CD4-positive, alpha-beta T cell treated with Interleukin-4 for 1 hour (primary cell): ENCODE measurements at regions not wholly inside any gene's neighbourhood (a gene's known extent, or its start where the extent isn't known, plus 50 kb on each side); places are given as distances from the start of the nearest gene placed in this dataset.

Experiments used
- DNase-seq, 2 donors: peaks; one replicate each; pipeline ENCODE4 v3.0.0-alpha.2; 2020 to 2022

- no peak for DNase-seq
Measured at GRCh38 chr1:201660931-201661822, 122.2 kb downstream of the NAV1 start.

DNA sequence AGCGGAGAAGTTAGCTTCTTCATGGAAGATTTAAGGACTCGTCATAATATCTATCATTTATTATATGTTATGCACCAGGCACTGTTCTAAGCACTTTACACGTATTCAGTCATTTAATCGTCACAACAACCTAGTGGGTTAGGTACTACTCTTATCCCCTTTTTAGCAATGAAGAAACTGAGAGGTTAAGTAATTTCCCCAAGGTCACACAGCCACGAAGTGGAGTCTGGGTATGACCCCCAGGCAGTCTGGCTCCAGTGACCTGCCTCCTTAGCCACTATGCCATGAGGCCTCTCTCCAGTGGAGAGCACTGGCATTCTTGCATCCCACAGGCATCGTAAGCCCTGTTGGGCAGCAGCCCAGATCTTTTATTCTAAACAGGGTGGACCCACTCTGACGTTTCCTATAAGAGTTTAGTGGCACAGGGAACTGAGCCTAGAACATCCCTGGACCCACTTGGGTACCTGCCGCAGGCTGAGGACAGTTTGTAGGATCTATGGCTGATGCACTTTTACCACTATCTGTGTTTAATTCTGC lies 123.0 kb downstream of the NAV1 start:
- no peak for DNase-seq

DNA sequence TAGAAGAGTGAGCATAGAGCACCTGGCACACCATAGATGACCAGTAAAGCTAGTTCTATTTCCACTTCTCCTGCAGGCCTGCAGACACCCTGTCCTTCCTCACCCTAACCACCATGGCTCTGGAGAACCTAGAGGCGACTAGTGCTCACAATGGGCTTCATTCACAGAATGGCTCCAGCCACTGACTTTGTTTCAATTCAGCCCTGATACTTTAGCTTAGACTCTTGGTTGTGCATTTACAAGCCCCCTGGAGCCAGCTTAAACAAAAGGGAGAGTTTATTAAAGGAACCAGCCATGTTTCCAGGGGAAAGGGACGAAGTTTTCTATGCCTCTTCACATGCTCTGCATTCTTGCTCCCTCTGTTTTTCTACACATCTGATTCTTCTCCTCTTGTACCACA lies 123.7 kb downstream of the NAV1 start:
- no peak for DNase-seq

DNA sequence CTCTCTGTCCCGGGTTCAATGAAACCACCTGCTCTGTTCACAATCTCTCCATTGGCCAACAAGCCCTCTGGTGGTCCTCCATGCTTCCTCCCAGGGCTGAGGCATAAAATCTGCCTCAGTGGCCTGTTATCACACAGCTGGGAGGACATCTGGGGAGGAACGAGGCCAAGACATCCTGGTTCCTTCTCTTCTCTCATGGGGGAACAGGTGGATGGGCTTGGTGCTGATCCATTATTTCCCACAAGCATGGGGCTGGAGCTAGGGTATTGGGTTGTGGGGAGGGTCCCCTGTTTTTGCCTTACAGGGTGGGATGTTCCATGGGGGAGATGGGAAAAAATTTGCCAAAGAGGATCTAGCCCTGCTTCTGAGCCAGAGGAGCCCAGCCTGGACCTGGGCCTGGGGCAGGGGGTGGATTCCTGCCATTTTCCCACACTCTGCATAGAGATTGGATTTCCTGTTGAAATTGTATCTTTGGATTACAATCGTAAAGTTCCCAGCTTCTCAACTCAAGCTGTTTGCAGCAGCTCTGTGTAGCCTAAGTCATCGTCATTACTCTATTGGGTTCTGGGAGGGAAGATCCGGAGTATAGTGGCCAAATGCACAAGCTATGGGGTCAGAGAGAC lies 124.7 kb downstream of the NAV1 start:
- DNase-seq, result no peak

GRCh38 chr1:201665036-201665435 lies 126.1 kb downstream of the NAV1 start:
- DNase-seq, result no peak

GRCh38 chr1:201666102-201666501 lies 127.2 kb downstream of the NAV1 start:
- no peak for DNase-seq

DNA sequence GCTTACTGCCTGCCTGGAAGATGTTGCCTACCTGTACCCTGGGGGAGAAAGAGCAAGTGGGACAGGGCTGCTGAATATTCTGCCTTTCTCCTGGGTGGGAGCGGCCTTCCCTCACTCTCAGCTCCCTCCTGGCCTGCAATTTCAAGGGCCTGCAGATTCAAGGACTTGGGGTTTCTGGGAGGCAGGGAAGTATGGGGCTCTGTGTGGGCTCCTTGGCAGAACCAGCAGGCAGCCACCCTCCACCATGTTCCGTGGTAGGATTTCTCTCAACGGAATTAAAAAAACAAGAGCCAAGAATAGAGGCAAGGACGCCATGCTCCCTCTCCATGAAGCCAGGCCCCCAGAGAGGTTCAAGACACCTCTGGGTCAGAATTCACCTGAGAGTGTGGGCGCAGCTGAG lies 127.7 kb downstream of the NAV1 start:
- DNase-seq, result no peak

- no peak for DNase-seq
Measured at GRCh38 chr1:201667479-201667878, 128.6 kb downstream of the NAV1 start.

DNA sequence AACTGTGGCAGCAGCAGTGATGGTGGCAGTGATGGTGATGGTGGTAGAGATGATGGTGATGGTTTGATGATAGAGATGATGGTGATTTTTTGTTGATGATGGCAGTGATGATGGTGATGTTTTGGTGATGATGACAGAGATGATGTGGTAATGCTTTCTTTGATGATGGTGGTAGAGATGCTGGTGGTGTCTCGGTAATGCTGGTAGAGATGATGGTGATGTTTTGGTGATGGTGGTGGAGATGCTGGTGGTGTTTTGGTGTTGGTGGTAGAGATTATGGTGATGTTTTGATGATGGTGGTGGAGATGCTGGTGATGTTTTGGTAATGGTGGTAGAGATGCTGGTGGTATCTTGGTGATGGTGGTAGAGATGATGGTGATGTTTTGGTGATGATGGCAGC lies 131.6 kb downstream of the NAV1 start:
- no peak for DNase-seq

- no peak for DNase-seq
Measured at GRCh38 chr1:201672685-201673084, 133.8 kb downstream of the NAV1 start.

DNA sequence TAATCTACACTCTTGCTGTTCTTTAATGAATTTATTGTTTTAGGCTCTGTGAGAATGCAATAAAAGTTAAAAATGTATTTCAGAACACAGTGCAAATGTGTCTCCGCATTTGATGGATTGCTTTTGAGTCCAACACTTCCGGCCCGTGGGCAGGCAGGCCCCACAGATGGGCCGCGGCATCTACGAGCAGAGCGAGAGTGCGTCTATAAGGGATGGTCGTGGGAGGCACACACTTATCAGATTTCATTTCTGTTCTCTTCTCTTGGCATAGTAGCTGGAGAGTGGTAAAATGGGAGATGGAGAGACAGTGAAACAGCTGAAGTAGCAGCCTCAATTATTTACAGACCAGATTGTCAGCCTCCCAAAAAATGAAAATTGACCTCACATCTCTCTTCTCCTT lies 134.2 kb downstream of the NAV1 start:
- DNase-seq, result no peak

GRCh38 chr1:201673915-201674314 lies 135.0 kb downstream of the NAV1 start:
- no peak for DNase-seq

GRCh38 chr1:201675143-201675542 lies 136.2 kb downstream of the NAV1 start:
- no peak for DNase-seq

GRCh38 chr1:201676197-201676596 lies 137.3 kb downstream of the NAV1 start:
- DNase-seq, result no peak

- DNase-seq, result no peak
Measured at GRCh38 chr1:201676641-201677040, 137.7 kb downstream of the NAV1 start.

- DNase-seq, result no peak
Measured at GRCh38 chr1:201678264-201679101, 139.6 kb downstream of the NAV1 start.

DNA sequence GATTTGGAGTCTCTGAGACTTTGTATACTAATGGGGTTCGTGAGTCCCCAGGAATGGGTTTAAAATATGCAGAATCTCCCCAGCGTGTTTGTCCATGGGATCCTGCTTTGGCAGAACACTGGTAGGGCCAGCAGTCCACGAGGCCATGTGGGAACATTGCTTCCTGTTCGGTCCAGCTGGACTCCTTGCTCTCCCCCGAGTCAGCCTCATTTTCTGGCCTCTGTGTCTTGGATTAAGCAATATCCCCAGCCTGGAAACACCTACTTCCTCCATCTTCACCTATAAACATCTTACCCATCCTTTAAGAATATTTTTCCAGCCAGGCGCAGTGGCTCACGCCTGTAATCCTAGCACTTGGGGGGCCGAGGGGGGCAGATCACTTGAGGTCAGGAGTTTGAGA lies 142.4 kb downstream of the NAV1 start:
- DNase-seq, result no peak

DNA sequence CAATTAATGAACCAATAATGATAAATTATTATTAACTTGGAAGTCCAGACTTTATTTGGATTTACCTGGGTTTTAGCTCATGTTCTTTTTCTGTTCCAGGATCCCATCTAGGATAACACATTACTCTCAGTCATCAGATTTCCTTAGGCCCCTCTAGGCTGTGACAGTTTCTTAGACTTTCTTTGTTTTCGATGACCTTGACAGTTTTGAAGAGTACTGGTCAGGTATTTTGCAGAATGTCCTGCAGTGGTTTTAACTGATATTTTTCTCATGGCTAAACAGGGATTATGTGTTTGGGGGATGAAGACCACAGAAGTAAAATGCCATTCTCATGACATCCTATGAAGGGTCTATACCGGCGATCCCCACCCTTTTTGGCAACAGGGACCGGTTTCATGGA lies 144.0 kb downstream of the NAV1 start:
- DNase-seq, result no peak

GRCh38 chr1:201683397-201683796 lies 144.5 kb downstream of the NAV1 start:
- DNase-seq, result no peak

DNA sequence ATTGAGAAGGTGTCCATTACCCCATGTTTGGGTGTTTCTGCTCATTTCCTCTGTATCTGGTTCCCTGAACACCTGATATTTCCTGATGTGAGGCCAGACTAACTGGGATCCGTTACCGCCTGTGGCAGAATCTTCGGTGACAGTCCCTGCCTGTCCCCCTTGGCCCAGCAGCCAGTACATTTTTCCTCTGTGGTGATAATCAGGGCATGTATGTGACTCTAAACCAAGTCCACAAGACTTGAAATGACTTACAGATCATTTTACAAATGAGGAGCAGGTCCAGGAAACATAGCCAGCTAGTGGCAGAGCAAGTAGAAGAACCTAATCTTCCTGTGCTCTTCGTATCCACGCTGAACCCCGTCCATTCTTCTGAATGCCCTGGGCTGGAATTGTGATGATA lies 143.5 kb upstream of the IPO9 start:
- DNase-seq, result no peak

DNA sequence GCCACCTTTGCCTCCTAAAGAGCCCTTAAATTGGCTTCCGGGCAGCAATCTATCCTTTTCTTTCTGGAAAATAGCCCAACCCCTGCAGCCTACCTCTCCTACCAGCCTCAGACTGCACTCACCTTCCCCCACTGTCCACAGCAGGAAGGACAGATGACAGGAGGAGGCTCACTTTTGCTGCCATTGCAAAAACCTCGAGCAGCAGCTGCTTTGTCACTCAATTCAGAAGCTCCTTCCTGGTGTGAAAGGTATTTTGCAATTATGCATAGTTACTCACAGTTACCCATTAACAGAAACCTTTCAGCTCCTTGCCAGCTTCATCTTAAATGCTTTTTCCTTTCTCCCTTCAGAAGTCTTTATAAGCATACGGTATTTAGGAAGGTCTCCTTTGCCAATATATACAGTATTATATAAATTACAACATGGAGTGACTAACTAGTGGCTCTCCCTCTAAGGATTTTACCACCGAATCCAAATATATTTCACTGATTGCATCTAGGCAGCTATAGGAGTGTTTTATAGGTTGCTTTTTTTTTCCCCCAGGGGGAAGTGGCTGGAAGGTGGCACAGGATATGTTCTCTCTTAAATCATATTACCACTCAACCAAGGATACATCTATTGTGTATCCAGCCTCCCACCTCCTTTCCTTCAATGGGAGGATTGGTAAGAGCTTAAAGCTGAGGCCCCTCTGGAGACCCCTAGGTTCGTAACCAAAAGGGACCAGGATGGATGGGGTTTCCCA lies 142.1 kb upstream of the IPO9 start:
- DNase-seq, result no peak

- no peak for DNase-seq
Measured at GRCh38 chr1:201688514-201688913, 140.4 kb upstream of the IPO9 start.

DNA sequence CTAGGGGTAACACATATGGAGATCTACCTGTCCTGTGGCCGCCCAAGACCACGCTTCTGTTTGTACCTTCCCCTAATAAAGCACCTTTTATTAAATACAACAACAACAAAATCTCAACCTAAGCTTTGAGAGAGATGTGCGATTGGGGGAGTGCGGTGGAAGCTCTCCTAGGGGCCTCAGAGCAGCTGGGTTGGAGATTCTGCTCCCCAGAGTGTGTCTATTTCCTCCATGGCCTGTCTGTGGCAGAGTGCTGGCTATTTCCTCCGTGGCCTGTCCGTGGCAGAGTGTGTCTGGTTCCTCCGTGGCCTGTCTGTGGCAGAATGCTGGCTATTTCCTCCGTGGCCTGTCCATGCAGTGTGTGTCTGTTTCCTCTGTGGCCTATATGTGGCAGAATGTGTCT lies 139.3 kb upstream of the IPO9 start:
- DNase-seq, result no peak
